HEK293 (cell line): ENCODE measurements at regions not wholly inside any gene's neighbourhood (a gene's known extent, or its start where the extent isn't known, plus 50 kb on each side); places are given as distances from the start of the nearest gene placed in this dataset.

ENCODE experiments used
- CTCF ChIA-PET: fragments of 350-600 bp; formaldehyde crosslinking; extraction: SDS; loops from one replicate; lab custom pipeline; 2021; ENCODE audit warnings: antibody characterized with exemption; lab: Yijun Ruan, JAX
- POLR2A ChIA-PET: fragments of 300-600 bp; formaldehyde crosslinking; extraction: SDS; loops from one replicate; lab custom pipeline; 2020; ENCODE audit warnings: antibody characterized with exemption, inconsistent platforms; lab: Yijun Ruan, JAX
- H3K27ac ChIP-seq: fragments of 200-500 bp; sonication (Bioruptor generic); 2 replicates; pipeline ENCODE4 v1.5.1; 2014; ENCODE audit warnings: low read depth, low read length, control low read depth, inconsistent platforms; ENCODE audit errors: extremely low read depth
- H3K36me3 ChIP-seq, 2 experiments: fragments of 200-500 bp in 1 of 2; sonication (Bioruptor generic) in 1 of 2; 1 replicate in 1 of 2; 2 replicates in 1 of 2; pipeline ENCODE4 v1.5.1; 2014 to 2017; ENCODE audit warnings: inconsistent platforms in 2 of 2, low read length in 2 of 2; ENCODE audit not compliant: control insufficient read depth in 2 of 2, insufficient read depth in 1 of 2
- H3K4me1 ChIP-seq: fragments of 200-500 bp; sonication (Bioruptor generic); 2 replicates; pipeline ENCODE4 v1.5.1; 2014; ENCODE audit warnings: mild to moderate bottlenecking, low read length, inconsistent platforms; ENCODE audit not compliant: control insufficient read depth, insufficient read depth
- H3K4me3 ChIP-seq: 2 replicates; pipeline ENCODE4 v1.5.1; 2011; ENCODE audit warnings: low read depth, mild to moderate bottlenecking, control low read depth, low read length, moderate library complexity
- H3K9me3 ChIP-seq: fragments of 200-500 bp; sonication (Bioruptor generic); 2 replicates; pipeline ENCODE4 v1.5.1; 2014; ENCODE audit warnings: low read depth, low read length, inconsistent platforms; ENCODE audit not compliant: control insufficient read depth, insufficient read depth
- ATF2 ChIP-seq: fragments of 450-650 bp; formaldehyde crosslinking; IDR thresholded peaks from 2 replicates; pipeline ENCODE4 v1.5.1; 2016; ENCODE audit warnings: missing biosample characterization, missing genetic modification characterization, low read depth
- ZBTB49 ChIP-seq: fragments of 450-650 bp; formaldehyde crosslinking; IDR thresholded peaks from 2 replicates; pipeline ENCODE4 v1.5.1; 2016; ENCODE audit warnings: missing biosample characterization, missing genetic modification characterization, low read depth
- ZNF133 ChIP-seq: fragments of 450-650 bp; formaldehyde crosslinking; IDR thresholded peaks from 2 replicates; pipeline ENCODE4 v1.5.1; 2016; ENCODE audit warnings: missing biosample characterization, missing genetic modification characterization
- ZNF341 ChIP-seq: fragments of 450-650 bp; formaldehyde crosslinking; IDR thresholded peaks from 2 replicates; pipeline ENCODE4; 2016; ENCODE audit warnings: low read depth, missing biosample characterization, missing genetic modification characterization
- ZNF48 ChIP-seq: fragments of 450-650 bp; formaldehyde crosslinking; IDR thresholded peaks from 2 replicates; pipeline ENCODE4 v1.5.1; 2016; ENCODE audit warnings: missing biosample characterization, missing genetic modification characterization
- ZNF596 ChIP-seq: fragments of 450-650 bp; IDR thresholded peaks from 2 replicates; pipeline ENCODE4 v1.5.0; 2018; ENCODE audit warnings: missing biosample characterization, mild to moderate bottlenecking, missing genetic modification characterization, moderate library complexity
- ZNF623 ChIP-seq: fragments of 450-650 bp; formaldehyde crosslinking; IDR thresholded peaks from 2 replicates; pipeline ENCODE4 v1.5.1; 2016; ENCODE audit warnings: missing biosample characterization, missing genetic modification characterization
- ZNF776 ChIP-seq: fragments of 450-650 bp; formaldehyde crosslinking; IDR thresholded peaks from 2 replicates; pipeline ENCODE4 v1.5.0; 2017; ENCODE audit warnings: missing biosample characterization, missing genetic modification characterization, borderline replicate concordance
- ZNF830 ChIP-seq: fragments of 450-650 bp; IDR thresholded peaks from 2 replicates; pipeline ENCODE4 v1.5.0; 2018; ENCODE audit warnings: missing biosample characterization, missing genetic modification characterization, low read depth, mild to moderate bottlenecking, moderate library complexity
- TF ChIP-seq, protein P1 (sequence below): fragments of 450-650 bp; formaldehyde crosslinking; IDR thresholded peaks from 2 replicates; pipeline ENCODE4 v1.5.1; 2017; ENCODE audit warnings: missing biosample characterization, missing genetic modification characterization
- TF ChIP-seq, protein P2 (sequence below): fragments of 450-650 bp; formaldehyde crosslinking; IDR thresholded peaks from 2 replicates; pipeline ENCODE4 v1.5.1; 2016; ENCODE audit warnings: missing biosample characterization, missing genetic modification characterization, borderline replicate concordance

DNA sequence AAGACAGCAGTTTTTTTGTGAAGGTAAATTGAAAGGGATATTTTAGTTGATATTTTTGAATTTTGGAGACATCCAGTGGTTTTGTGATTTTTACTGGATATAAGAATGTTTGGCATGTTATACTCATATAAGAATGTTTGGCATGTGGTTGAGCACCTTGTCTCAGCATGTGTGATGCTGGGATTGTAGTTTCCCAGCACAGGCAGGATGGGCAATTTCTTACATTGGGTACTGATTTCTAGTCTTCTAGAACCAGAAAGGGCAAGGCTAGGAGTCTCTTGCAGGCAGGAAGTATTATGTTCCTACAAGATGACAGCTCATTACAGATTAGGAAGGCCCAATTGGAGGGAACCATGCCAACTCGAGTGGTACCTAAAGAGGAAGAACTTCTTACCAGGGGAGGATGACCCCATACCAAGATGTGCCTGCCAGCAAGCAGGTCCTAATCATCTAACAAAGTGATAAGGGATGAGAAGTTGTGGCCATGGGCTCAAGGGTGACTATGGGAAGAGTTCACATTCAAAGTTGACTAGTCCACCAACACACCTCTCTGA is 377.8 kb downstream of the UTRN start:
- CTCF ChIA-PET: interaction anchor here (0.6 kb wide), 1 partner anchor 49 kb away, joined by 4 read pairs; no protein-coding TSS in a partner anchor
- H3K27ac ChIP-seq: no peak overlapping the region
- no peaks in the 10 kb centered on the region for H3K9me3 ChIP-seq
- POLR2A ChIA-PET: no interaction called here
- H3K4me1 ChIP-seq: peaks cover 31% of the 10 kb centered on the region
- 0 out of 2 replicates have a peak, but pooled peaks have one; percentile 11 for TF ChIP-seq ZNF341
- no peak for TF ChIP-seq ZNF623
- TF ChIP-seq, protein P1, sequence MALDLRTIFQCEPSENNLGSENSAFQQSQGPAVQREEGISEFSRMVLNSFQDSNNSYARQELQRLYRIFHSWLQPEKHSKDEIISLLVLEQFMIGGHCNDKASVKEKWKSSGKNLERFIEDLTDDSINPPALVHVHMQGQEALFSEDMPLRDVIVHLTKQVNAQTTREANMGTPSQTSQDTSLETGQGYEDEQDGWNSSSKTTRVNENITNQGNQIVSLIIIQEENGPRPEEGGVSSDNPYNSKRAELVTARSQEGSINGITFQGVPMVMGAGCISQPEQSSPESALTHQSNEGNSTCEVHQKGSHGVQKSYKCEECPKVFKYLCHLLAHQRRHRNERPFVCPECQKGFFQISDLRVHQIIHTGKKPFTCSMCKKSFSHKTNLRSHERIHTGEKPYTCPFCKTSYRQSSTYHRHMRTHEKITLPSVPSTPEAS (tag by site-specific recombination): no peak
- TF ChIP-seq ZNF596 (tag by site-specific recombination): no peak
- TF ChIP-seq ATF2 (tag by site-specific recombination): no peak
- no peak for TF ChIP-seq ZNF830
- H3K36me3 ChIP-seq: no peaks in the 10 kb centered on the region
- H3K4me3 ChIP-seq: no peak overlapping the region

DNA sequence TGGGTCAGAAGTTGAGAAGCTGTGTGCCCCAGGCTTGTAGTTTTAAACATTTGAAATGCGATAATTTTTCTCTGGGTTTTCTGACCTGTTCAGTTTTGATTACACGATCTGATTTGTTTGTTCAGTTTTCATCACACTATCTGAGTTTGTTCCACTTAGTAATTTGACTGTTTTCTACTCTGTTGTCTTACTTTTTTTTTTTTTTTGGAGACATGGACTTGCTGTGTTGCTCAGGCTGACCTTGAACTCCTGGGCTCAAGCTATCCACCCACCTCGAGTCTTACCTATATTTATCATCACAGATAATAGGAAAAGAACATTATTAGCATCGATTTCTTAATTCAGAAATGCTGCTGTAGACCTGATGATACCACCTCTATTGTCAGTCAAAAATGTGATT is 379.1 kb downstream of the UTRN start:
- ChIA-PET CTCF (no interaction called here), POLR2A (no interaction called here)
- H3K36me3 ChIP-seq: no peaks in the 10 kb centered on the region
- peaks cover 25% of the 10 kb centered on the region; the same call in 1 of the 2 replicates for H3K4me1 ChIP-seq
- H3K4me3 ChIP-seq: no peak overlapping the region
- TF ChIP-seq ZNF48 (tag by site-specific recombination) (no peak), ZBTB49 (tag by site-specific recombination) (no peak), ZNF133 (tag by site-specific recombination) (no peak), ZNF776 (tag by site-specific recombination) (no peak), ZNF341 (no peak)
- TF ChIP-seq, protein P2, sequence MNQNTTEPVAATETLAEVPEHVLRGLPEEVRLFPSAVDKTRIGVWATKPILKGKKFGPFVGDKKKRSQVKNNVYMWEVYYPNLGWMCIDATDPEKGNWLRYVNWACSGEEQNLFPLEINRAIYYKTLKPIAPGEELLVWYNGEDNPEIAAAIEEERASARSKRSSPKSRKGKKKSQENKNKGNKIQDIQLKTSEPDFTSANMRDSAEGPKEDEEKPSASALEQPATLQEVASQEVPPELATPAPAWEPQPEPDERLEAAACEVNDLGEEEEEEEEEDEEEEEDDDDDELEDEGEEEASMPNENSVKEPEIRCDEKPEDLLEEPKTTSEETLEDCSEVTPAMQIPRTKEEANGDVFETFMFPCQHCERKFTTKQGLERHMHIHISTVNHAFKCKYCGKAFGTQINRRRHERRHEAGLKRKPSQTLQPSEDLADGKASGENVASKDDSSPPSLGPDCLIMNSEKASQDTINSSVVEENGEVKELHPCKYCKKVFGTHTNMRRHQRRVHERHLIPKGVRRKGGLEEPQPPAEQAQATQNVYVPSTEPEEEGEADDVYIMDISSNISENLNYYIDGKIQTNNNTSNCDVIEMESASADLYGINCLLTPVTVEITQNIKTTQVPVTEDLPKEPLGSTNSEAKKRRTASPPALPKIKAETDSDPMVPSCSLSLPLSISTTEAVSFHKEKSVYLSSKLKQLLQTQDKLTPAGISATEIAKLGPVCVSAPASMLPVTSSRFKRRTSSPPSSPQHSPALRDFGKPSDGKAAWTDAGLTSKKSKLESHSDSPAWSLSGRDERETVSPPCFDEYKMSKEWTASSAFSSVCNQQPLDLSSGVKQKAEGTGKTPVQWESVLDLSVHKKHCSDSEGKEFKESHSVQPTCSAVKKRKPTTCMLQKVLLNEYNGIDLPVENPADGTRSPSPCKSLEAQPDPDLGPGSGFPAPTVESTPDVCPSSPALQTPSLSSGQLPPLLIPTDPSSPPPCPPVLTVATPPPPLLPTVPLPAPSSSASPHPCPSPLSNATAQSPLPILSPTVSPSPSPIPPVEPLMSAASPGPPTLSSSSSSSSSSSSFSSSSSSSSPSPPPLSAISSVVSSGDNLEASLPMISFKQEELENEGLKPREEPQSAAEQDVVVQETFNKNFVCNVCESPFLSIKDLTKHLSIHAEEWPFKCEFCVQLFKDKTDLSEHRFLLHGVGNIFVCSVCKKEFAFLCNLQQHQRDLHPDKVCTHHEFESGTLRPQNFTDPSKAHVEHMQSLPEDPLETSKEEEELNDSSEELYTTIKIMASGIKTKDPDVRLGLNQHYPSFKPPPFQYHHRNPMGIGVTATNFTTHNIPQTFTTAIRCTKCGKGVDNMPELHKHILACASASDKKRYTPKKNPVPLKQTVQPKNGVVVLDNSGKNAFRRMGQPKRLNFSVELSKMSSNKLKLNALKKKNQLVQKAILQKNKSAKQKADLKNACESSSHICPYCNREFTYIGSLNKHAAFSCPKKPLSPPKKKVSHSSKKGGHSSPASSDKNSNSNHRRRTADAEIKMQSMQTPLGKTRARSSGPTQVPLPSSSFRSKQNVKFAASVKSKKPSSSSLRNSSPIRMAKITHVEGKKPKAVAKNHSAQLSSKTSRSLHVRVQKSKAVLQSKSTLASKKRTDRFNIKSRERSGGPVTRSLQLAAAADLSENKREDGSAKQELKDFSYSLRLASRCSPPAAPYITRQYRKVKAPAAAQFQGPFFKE: no peak
- H3K27ac ChIP-seq: no peak overlapping the region
- H3K9me3 ChIP-seq: no peaks in the 10 kb centered on the region
